ENCODE measurements at regions not wholly inside any gene's neighbourhood (a gene's known extent, or its start where the extent isn't known, plus 50 kb on each side); places are given as distances from the start of the nearest gene placed in this dataset.

DNA sequence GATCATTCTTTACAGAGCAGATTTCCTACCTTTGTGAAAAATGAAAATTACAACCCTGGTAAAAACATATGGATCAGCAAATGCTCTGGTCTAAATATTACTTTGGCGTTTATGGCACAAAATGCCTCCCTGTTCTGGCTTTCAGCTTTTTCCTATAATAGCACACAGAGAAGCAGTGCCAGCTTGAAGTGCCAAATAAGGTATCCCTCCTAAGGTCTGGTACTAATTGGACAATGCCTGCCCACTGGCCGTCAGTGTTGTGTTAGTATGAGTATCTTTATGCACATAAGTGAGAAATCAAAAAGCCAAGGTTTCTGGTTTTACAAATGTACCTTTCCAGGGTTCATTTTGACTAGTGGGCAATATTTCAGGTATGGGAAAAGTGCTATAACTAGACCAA is 1293.7 kb upstream of the FAM98A start:
- DNase-seq (ENCODE audit: low read depth) (no peak), FAIRE-seq (no peak)
- H3K9ac ChIP-seq (ENCODE audit: low read length), result no peak overlapping the region
- Mint-ChIP-seq H3K4me1 (ENCODE audit: low read depth, unreplicated experiment) (no peaks in the 10 kb centered on the region), H3K27ac (ENCODE audit: unreplicated experiment) (no peak overlapping the region), H3K27me3 (ENCODE audit: low read depth, unreplicated experiment) (peaks cover 2% of the 10 kb centered on the region), H3K9me3 (ENCODE audit: unreplicated experiment) (peaks cover 2% of the 10 kb centered on the region), H3K36me3 (ENCODE audit: low read depth, unreplicated experiment) (no peaks in the 10 kb centered on the region), H3K4me3 (ENCODE audit: unreplicated experiment) (no peak overlapping the region)
- H3K4me3 ChIP-seq (ENCODE audit: insufficient read depth, low read depth, low read length), result no peak overlapping the region
- H3K36me3 ChIP-seq (ENCODE audit: insufficient read depth, low read length), result no peaks in the 10 kb centered on the region
- peaks cover 3% of the 10 kb centered on the region for H3K9me3 ChIP-seq (ENCODE audit: insufficient read depth, low read depth, low read length)
- no peaks in the 10 kb centered on the region for H4K20me1 ChIP-seq (ENCODE audit: insufficient read depth, low read length)
- no peaks in the 10 kb centered on the region for H3K27me3 ChIP-seq (ENCODE audit: insufficient read depth, low read length)
- no peak overlapping the region for H3K27ac ChIP-seq (ENCODE audit: low read depth, low read length)
- H3K4me2 ChIP-seq (ENCODE audit: low read length), result no peak overlapping the region
- H2AFZ ChIP-seq (ENCODE audit: low read depth, low read length), result no peak overlapping the region
- H3K4me1 ChIP-seq (ENCODE audit: insufficient read depth, low read length), result no peaks in the 10 kb centered on the region
- no peak for TF ChIP-seq EZH2 (IDR thresholded peaks at IDR 0.05; ENCODE audit: insufficient read depth, low read length)
- TF ChIP-seq, protein P1, sequence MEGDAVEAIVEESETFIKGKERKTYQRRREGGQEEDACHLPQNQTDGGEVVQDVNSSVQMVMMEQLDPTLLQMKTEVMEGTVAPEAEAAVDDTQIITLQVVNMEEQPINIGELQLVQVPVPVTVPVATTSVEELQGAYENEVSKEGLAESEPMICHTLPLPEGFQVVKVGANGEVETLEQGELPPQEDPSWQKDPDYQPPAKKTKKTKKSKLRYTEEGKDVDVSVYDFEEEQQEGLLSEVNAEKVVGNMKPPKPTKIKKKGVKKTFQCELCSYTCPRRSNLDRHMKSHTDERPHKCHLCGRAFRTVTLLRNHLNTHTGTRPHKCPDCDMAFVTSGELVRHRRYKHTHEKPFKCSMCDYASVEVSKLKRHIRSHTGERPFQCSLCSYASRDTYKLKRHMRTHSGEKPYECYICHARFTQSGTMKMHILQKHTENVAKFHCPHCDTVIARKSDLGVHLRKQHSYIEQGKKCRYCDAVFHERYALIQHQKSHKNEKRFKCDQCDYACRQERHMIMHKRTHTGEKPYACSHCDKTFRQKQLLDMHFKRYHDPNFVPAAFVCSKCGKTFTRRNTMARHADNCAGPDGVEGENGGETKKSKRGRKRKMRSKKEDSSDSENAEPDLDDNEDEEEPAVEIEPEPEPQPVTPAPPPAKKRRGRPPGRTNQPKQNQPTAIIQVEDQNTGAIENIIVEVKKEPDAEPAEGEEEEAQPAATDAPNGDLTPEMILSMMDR (IDR thresholded peaks at IDR 0.05; ENCODE audit: insufficient read depth, low read depth, low read length), result no peak
- H3K79me2 ChIP-seq (ENCODE audit: insufficient read depth, low read length), result no peaks in the 10 kb centered on the region

DNA sequence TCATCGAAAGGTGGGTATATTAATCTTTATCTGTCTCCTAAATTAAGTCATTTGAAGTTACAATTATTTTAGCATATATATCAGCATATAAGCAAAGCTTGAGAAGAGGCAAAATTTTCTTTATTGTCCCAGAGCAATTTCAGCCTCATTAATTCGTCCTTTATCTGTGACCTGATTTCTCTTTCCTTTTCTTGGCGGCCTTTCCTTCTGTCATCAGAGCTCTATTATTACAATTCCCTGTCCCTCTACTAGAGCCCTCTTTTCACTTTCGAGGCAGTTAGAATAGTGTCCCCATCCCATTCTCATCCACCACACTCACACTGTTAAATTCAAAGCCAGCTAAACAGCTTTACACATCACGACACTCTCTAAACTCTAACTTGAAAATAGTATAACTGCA is 1293.2 kb upstream of the FAM98A start:
- TF ChIP-seq, protein P1 (IDR thresholded peaks at IDR 0.05; ENCODE audit: insufficient read depth, low read depth, low read length), result no peak
- no peak for TF ChIP-seq EZH2 (IDR thresholded peaks at IDR 0.05; ENCODE audit: insufficient read depth, low read length)
- no peak overlapping the region for H3K4me2 ChIP-seq (ENCODE audit: low read length)
- peaks cover 5% of the 10 kb centered on the region for H3K9me3 ChIP-seq (ENCODE audit: insufficient read depth, low read depth, low read length)
- H3K4me1 ChIP-seq (ENCODE audit: insufficient read depth, low read length), result no peaks in the 10 kb centered on the region
- H3K4me3 ChIP-seq (ENCODE audit: insufficient read depth, low read depth, low read length), result no peak overlapping the region
- no peak overlapping the region for H2AFZ ChIP-seq (ENCODE audit: low read depth, low read length)
- no peak overlapping the region for H3K27ac ChIP-seq (ENCODE audit: low read depth, low read length)
- H3K9me3 Mint-ChIP-seq (ENCODE audit: unreplicated experiment), result peaks cover 2% of the 10 kb centered on the region
- no peaks in the 10 kb centered on the region for H3K36me3 Mint-ChIP-seq (ENCODE audit: low read depth, unreplicated experiment)
- peaks cover 2% of the 10 kb centered on the region for H3K27me3 Mint-ChIP-seq (ENCODE audit: low read depth, unreplicated experiment)
- H3K4me1 Mint-ChIP-seq (ENCODE audit: low read depth, unreplicated experiment), result no peaks in the 10 kb centered on the region
- H4K20me1 ChIP-seq (ENCODE audit: insufficient read depth, low read length), result no peaks in the 10 kb centered on the region
- no peak overlapping the region for H3K4me3 Mint-ChIP-seq (ENCODE audit: unreplicated experiment)
- H3K9ac ChIP-seq (ENCODE audit: low read length), result no peak overlapping the region
- FAIRE-seq (no peak), DNase-seq (ENCODE audit: low read depth) (no peak)
- H3K27ac Mint-ChIP-seq (ENCODE audit: unreplicated experiment), result no peak overlapping the region
- no peaks in the 10 kb centered on the region for H3K27me3 ChIP-seq (ENCODE audit: insufficient read depth, low read length)
- H3K79me2 ChIP-seq (ENCODE audit: insufficient read depth, low read length), result no peaks in the 10 kb centered on the region
- no peaks in the 10 kb centered on the region for H3K36me3 ChIP-seq (ENCODE audit: insufficient read depth, low read length)

DNA sequence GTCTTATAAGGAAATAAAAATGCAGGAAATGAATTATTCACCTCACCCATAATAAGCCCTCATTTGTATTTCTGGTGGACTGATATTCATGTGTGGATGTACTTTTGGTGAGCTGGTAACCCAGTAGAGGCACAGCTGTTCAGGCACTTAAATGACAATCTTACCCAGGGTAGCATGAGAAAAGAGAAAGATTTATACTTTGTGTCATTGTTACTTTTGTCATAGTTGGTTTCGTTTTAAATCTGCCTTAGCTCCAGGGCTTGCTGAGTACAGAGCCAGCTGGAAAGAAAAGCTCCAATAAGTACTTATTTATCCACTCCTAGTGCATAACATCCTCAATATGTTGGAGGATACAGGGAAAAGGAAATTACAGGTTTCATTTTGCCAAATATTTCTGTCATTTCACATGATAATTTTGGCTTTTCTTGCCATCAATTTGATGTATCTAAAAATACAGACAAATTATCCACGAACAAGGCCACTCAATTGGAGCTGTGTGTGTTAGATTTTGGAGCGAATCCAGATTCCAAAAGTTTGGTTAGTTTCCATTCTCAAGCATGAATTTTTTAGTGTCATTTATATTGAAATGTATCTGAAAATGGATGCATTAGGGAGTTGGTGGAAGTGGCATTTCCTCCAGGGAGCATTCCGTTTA is 1276.1 kb upstream of the FAM98A start:
- no peaks in the 10 kb centered on the region for H3K27me3 ChIP-seq (ENCODE audit: insufficient read depth, low read length)
- no peaks in the 10 kb centered on the region for H3K27me3 Mint-ChIP-seq (ENCODE audit: low read depth, unreplicated experiment)
- no peaks in the 10 kb centered on the region for H4K20me1 ChIP-seq (ENCODE audit: insufficient read depth, low read length)
- FAIRE-seq, result no peak
- H3K79me2 ChIP-seq (ENCODE audit: insufficient read depth, low read length), result no peaks in the 10 kb centered on the region
- no peaks in the 10 kb centered on the region for H3K9me3 Mint-ChIP-seq (ENCODE audit: unreplicated experiment)
- no peak overlapping the region for H3K4me2 ChIP-seq (ENCODE audit: low read length)
- H3K36me3 Mint-ChIP-seq (ENCODE audit: low read depth, unreplicated experiment), result no peaks in the 10 kb centered on the region
- no peak overlapping the region for H3K4me3 Mint-ChIP-seq (ENCODE audit: unreplicated experiment)
- no peak overlapping the region for H3K27ac ChIP-seq (ENCODE audit: low read depth, low read length)
- TF ChIP-seq, protein P1 (IDR thresholded peaks at IDR 0.05; ENCODE audit: insufficient read depth, low read depth, low read length), result no peak
- TF ChIP-seq EZH2 (IDR thresholded peaks at IDR 0.05; ENCODE audit: insufficient read depth, low read length), result no peak
- DNase-seq (ENCODE audit: low read depth), result no peak
- H3K4me1 ChIP-seq (ENCODE audit: insufficient read depth, low read length), result no peaks in the 10 kb centered on the region
- no peaks in the 10 kb centered on the region for H3K36me3 ChIP-seq (ENCODE audit: insufficient read depth, low read length)
- no peak overlapping the region for H3K27ac Mint-ChIP-seq (ENCODE audit: unreplicated experiment)
- no peaks in the 10 kb centered on the region for H3K9me3 ChIP-seq (ENCODE audit: insufficient read depth, low read depth, low read length)
- no peak overlapping the region for H3K4me3 ChIP-seq (ENCODE audit: insufficient read depth, low read depth, low read length)
- H3K4me1 Mint-ChIP-seq (ENCODE audit: low read depth, unreplicated experiment), result no peaks in the 10 kb centered on the region
- no peak overlapping the region for H3K9ac ChIP-seq (ENCODE audit: low read length)
- no peak overlapping the region for H2AFZ ChIP-seq (ENCODE audit: low read depth, low read length)
